SKM-1 (cell line): ENCODE measurements at regions not wholly inside any gene's neighbourhood (a gene's known extent, or its start where the extent isn't known, plus 50 kb on each side); places are given as distances from the start of the nearest gene placed in this dataset.
"Not testable (repeated sequence)": the region's sequence is repeated elsewhere in the genome, so short reads cannot be mapped to it uniquely, and the experiment has no call there.

Experiments used
- DNase-seq: peaks from one replicate; lab custom pipeline; 2025; ENCODE audit not compliant: unreplicated experiment; lab: John Stamatoyannopoulos, UW

DNA sequence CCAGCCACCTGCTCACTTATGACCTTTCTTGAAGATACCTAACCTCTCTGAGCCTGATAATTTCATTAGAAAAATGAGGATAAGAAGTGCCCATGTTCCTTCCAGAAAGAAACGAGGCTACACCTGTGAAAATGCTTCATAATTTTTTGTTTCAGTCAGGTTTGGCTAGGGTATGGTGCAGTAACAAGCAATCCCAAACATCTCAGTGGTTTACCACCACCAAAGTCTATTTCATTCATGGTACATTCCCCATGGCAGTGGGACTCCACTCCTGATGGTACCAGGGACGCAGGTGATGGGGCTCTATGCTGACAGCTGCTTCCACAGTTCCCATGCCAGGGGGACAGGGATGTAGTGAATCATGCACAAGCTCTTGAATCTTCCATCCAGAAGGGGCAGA is 147.6 kb upstream of the CES5A start:
- no peak for DNase-seq

DNA sequence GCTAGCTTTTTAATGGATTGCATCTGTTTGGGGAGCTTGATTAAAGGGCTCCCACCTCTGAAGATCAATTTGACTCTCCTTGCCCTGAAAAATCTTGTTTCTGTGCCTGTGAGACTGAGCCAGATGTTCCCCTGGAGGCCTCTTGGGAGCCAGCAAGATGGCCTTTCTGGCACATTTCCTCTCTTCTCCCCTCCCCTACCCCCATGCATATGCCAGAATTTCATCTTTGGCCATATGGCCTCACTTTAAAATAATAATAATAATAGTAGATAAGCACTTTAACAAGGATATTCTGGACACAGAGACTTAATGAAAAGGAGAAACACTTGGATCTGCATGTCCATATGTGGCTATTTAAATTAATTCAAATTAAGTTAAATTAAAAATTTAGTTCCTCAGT is 144.1 kb upstream of the CES5A start:
- DNase-seq = no peak

DNA sequence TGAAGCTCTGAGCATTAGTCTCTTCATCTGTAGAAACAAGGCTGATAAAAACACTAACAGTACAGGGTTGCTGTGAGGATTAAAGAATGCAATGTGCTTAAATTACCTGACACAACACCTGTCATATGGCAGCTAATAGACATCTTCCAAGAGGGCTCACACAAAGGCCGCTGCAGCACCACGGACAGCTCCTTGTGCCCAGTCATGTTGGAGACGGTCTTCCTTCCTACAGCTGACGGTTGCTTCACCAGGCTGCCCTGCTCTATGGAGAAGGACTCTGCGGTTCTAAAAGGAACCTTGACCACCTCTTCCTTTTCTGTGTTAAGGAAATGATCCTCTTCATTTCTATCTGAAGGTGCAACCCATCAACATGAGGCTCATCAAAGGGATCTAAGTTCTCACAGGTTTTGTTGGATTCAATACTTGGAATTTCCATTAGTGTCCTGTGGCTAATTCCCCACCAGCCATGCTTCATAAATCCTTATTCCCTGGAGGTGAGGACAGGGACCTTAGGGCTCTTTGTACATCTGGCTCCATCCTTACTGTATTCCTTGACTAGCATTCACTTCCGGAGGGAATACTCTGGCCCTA is 138.9 kb upstream of the CES5A start:
- no peak for DNase-seq

DNA sequence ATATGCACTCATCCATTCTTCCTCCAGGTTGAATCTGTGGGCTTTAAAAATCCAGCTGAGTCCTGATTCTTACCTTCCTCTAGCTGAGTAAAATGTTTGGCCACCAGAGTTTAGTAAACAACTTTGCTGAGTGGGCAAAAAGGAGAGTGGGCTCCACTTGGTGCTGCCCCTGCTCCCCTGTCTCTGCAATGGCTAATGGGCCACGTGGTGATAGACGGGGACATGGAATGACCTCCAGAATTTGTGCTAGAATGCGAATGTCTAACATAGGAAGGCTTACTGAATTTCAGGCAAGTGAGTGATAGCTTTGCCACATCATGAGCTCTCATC is 137.3 kb upstream of the CES5A start:
- no peak for DNase-seq

DNA sequence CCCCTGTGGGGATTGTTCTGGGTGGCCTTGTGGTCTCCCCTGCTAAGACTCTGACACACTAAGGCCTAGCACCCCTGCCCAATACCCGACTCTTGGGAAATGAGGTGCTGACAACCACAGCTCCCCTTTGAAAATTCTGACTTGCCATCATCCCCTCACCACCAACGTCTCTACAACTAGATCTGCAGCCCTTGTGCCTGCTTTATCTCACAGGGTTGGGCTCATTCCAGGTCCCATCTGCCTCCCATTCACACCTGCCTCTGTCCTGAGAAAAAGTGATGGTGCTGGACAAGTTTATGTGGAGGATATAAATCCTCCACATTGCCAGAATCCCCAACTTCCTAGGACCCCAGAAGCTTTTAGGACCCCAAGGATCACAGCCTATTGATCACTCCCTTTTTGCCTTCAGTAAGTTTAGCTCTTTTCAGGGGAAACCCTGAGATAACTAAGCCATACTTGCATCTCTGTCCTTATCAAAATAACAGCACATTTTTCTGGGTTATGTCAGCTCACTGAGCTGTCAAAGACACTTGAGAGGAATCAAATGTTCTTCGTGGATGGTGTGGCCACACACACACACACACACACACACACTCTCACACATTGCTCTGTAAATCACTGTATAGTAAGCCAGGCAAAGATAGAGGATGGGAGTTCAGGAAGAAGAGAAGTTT is 136.8 kb upstream of the CES5A start:
- no peak for DNase-seq

DNA sequence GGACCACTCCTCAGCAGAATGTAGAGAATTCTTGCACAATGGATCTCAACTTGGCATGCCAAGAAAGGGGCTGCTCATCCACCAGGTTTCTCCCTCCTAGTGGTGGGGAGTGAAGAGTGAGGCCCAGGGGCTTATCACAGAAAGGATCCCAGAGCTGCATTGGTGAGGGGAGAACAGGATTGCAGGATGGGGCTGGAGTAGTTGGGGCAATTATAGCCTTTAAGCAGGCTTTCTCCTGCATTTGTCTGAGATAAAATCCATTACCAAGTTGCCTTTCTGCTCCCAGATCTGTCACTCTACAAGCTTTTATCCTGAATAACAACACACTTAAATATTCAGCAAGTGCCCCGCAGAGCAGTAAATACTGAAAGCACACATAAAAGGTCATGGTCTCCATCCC is 130.8 kb upstream of the CES5A start:
- no peak for DNase-seq

DNA sequence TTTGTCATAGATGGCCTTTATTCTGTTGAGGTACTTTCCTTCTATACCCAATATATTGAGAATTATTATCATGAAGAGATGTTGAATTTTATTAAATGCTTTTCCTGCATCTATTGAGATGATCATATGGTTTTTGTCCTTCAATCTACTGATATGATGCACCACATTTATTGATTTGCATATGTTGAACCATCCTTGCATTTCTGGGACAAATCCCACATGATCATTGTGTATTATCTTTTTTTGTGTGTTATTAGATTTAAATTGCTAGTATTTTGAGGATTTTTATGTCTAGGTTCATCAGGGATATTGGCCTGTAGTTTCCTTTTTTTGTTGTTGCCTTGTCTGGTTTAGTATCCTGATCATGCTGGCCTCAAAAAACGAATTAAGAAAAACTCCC is 124.5 kb upstream of the CES5A start:
- DNase-seq = no peak

DNA sequence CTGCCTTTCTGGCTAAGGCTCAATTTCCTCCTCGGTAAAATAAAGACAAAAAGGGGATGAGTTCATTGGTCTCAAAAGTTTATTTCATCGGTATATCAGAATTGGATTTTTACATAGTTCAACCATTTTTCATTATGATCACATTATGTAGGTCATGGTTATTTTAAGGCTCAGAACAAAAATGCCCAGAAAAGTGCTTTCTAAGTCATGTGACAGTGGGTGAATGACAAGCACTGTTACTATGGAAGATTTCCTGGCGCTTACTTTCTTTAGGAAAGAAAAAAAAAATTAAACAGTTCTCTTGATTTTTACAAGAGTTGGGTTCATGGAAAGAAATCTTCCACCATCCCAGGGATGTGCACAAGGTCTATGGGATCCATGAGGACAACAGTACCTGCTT is 117.9 kb upstream of the CES5A start:
- DNase-seq = no peak

DNA sequence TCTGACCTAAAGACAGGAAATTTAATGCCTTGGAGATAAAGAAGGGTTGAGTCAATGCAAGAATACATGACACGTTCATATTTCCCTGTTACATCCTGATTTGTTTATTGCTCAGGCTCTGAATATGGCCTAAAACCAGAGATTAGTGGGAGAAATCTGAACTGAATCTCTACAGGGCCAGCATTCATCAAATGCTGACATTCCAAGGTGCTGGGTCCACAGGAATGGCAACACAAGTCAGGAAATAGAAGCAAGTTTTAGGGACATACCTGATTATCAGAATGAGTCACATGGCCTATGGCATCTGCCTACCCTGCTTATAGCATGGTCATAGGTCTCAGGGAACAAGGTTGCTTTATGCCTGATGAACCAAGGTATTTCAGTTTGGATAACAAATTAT is 117.4 kb upstream of the CES5A start:
- DNase-seq = no peak

DNA sequence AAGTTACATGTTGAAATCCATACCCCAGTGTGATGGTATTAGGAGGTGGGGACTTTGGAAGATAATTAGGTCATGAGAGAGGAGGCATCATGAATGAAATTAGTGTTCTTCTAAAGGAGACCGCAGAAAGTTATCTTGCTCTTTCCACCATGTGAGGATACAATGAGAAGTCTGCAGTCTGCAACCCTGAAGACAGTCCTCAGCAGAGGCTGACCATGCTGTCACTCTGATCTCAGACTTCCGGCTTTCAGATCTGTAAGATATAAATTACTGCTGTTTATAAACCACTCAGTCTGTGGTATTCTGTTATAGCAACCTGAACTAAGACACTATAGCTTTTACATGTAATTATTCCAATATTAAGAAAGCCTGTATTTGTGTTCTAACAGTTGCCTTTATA is 116.7 kb upstream of the CES5A start:
- DNase-seq = no peak

DNA sequence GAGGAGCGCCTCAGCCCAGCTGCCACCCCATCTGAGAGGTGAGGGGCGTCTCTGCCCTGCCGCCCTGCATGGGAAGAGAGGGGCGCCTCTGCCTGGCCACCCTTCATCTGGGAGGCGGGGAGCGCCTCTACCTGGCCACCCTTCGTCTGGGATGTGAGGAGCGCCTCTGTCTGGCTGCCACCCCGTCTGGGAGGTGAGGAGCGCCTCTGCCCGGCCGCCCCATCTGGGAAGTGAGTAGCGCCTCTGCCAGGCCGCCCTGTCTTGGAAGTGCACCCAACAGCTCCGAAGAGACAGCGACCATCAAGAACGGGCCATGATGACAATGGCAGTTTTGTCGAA is 114.4 kb upstream of the CES5A start:
- no peak for DNase-seq

DNA sequence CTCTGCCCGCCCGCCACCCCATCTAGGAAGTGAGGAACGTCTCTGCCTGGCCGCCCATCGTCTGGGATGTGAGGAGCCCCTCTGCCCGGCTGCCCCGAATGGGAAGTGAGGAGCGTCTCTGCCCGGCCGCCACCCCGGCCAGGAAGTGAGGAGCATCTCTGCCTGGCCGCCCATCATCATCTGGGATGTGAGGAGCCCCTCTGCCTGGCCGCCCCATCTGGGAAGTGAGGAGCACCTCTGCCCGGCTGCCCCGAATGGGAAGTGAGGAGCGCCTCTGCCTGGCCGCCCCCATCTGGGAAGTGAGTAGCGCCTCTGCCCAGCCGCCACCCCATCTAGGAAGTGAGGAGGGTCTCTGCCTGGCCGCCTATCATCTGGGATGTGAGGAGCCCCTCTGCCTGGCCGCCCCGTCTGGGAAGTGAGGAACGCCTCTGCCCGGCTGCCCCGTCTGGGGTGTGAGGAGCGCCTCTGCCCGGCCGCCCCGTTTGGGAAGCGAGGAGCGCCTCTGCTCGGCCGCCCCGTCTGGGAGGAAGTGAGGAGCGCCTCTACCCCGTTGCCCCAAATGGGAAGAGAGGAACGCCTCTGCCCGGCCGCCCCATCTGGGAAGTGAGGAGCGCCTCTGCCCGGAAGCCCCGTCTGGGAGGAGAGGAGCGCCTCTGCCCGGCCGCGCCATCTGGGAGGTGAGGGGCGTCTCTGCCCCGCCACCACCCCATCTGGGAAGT is 113.8 kb upstream of the CES5A start:
- not testable (repeated sequence) for DNase-seq

DNA sequence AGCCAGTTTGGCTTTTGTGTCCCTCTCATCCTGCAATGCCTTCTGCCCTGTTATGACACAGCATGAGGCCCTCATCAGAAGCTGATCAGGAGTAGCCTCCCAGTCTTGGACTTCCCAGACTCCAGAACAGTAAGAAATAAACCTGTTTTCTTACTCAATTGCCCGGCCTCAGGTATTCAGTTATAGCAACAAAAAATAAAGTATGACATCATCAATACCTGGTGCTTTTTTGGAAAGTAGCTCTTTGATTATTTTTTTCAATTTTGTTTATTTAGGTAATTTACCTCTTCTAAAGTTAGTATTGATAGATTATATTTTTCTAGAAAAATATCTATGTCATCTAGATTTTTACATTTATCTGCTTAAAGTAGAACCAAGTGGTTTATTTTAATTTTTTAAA is 112.8 kb upstream of the CES5A start:
- DNase-seq = no peak

DNA sequence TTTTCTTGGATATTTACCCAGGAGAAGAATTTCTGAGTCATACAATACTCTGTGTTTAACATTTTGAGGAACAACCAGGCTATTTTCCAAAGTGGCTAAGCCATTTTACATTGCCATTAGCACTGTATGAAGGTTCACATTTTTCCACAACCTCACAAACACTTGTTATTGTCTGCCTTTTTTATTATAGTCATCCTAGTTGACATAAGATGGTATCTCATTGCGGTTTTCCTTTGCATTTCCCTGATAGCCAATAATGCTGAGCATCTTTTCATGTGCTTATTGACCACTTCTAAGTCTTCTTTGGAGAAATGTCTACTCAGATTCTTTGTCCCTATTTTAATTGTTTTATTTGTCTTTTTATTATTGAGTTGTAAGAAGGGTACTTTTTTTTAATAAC is 107.4 kb upstream of the CES5A start:
- no peak for DNase-seq

DNA sequence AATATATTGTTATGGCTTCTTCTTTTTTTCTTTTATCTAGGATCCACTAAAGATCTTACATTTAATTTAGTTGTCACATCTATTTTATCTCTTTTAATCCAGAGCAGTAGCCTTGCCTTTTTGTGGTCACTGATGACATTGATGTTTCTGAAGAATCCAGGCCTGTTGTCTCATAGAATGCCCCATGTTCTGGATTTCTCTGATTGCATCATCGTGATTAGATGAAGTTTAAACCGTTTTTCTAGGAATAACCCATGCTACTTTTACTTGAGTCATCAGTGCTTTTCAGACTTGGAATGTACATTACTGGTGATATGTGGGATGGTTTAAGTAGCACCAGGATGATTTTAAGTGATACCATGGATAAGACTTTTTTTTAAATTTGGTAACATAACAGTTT is 106.4 kb upstream of the CES5A start:
- no peak for DNase-seq

DNA sequence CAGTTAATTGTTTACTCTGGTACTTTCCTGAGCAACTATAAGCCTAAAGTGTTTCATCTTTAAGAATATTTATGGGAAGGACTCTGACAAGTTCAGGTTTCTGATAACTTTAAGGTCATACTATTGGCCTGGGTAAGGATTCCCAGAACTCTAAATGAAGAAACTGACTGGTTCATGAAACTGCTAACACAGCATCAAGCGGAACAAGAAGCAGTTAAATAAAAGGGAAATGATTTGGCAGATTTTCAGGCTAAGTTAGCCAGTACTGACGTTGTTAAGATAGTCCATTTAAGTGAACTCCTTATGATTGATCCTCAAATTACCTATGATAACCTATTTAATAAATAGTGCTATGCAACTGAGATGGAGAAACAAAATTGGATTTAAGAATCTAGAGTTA is 101.6 kb upstream of the CES5A start:
- DNase-seq = no peak

DNA sequence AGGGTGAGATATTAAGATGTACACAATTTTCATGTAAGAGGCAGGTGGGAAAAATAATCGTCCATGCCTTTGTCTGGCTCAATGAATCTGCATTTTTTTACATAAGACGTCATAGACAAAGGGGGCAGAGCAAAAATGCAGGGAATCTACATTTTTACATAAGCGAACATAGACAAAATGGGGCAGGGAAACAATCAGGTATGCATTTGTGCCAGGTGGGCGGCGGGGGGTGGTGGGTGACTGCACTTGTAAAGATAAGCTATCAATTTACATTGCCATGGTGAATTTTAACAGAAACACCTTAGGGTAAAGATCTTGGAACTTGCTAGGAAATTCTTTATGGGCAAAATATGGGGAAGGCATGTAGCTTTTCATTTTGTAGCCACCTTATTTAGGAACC is 96.3 kb upstream of the CES5A start:
- no peak for DNase-seq

DNA sequence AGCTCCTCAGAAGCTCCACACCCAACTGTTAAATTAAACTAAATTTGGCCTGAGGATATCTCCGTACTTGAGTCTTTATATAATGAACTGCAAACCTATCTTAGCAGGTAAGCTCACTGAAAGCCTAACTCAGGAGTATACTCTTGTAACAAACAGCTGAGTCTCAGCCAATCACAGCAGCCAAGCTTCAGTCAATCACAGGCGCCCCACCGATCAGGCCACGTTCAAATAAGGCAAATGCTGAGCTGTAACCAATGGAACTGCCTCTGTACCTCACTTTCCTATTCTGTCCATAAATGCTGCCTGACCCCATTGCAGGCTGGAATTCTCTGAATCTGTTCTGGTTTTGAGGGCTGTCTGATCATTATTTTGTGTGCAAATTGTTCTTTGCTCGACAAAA is 93.0 kb upstream of the CES5A start:
- DNase-seq = no peak

DNA sequence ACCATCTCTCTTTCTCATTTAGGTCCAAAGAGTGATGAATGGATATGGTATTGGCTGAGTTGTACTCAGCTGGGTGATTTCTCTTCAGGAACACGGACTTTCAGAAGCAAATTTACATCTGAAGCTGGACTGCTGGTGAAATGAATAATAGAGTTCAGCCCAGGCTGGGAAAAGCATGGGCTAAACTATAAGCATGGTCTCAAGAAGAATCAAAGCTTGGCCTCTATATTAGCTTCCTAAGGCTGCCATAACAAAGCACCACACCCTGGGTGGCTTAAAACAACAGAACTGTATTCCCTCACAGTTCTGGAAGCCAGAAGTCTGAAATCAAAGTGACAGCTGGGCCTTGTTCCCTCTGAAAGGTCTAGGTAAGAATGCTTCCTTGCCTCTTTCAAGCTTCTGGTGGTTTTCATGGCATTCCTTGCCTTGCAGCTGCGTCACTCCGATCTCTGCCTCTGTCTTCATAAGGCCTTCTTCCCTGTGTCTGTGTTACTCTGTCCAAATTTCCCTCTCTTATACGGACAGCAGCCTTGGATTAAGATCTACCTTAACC is 89.8 kb upstream of the CES5A start:
- DNase-seq = no peak

DNA sequence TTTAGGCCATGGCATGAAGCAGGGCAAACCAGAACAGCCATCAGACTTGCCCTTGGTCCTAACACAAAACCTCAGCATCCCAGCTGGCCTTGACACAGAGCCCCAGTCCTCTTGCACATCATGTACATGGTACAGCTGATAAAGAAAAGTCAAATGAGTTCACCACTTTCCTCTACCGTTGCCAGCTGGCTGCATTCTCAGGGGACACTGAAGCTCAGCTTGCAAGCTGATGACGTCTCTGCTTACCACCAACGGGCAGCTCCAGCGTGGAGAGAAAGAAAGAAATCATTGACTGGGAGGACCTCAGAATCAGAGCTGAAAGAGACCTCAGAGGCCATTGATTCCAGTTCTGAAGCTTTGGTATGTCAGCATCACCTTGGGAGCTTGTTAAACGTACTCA is 80.7 kb upstream of the CES5A start:
- DNase-seq = no peak

DNA sequence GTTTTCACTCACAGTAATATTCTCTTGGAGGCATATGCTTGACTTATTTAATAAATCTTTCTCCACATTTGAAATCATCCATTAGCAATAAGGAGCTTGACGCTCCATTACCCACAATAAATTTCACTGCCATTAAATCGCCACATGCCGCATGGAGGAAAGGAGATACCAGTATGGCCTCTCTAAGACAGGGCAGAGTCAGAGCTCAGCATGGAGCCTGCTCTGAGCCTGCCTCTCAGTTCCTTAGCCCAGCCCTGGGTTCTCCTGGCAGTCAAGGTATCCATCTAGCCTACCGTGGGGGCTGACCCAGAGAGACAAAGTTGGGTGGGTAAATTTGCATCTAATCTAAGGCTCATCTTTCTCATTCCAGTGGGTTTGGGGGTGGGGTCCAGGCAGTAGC is 80.3 kb upstream of the CES5A start:
- DNase-seq = no peak

DNA sequence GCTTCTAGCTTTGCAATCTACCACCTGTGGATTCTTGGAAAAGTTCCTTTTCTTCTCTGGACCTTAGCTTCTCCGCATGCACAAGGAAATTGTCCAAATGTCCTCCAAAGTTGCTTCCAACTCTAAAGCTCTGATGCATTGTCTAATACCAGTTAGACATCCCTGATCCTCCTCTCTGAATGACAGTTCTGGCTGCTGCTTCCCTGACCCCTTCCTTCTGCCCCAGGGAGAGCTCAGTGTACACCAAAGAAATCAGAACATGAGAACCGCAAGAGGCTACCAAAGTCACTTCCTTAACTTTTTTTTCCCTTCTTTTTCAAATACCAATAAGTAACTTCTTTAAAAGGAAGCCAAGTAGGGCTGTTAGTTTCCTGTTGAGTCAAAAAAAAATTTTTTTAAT is 79.7 kb upstream of the CES5A start:
- DNase-seq = no peak

DNA sequence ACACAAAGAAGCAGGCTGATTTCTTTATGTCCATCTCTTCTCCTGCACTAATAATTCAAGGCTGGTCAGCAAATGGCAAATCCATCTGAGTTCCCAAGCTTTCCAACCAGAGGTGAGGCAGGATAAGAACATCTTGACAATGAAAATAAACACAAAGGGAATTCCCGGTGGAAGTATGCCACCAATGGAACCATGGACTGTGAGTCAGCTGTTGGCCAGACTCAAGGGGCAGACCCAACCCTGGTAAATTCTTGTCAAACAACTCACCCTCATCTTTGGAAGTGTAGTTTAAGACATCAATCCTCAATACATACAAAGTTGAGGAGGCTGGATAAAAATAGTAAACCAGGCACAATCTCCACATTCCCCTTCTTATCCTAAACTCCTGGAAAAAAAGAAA is 74.3 kb upstream of the CES5A start:
- DNase-seq = no peak
